Astrocyte (in vitro differentiated cells and primary cell): ENCODE measurements at regions not wholly inside any gene's neighbourhood (a gene's known extent, or its start where the extent isn't known, plus 50 kb on each side); places are given as distances from the start of the nearest gene placed in this dataset.

Experiments
- DNase-seq: peaks from one replicate; pipeline ENCODE4 v3.0.0-alpha.2; 2010; ENCODE audit warnings: low read depth
- FAIRE-seq: peaks from 2 replicates; lab custom pipeline; 2011; peaks lifted over from hg19 to GRCh38; lab: Jason Lieb, UNC
- H2AFZ ChIP-seq: 2 replicates; pipeline ENCODE4 v1.6.0; 2012; ENCODE audit warnings: low read depth, low read length, inconsistent platforms
- H3K27ac ChIP-seq: 2 replicates; pipeline ENCODE4 v1.5.1; 2011; ENCODE audit warnings: low read depth, low read length, inconsistent platforms
- H3K27me3 ChIP-seq: 2 replicates; pipeline ENCODE4 v1.6.0; 2011; ENCODE audit warnings: low read length, inconsistent platforms; ENCODE audit not compliant: insufficient read depth
- H3K36me3 ChIP-seq: 2 replicates; pipeline ENCODE4 v1.5.1; 2011; ENCODE audit warnings: low read length, inconsistent platforms; ENCODE audit not compliant: insufficient read depth
- H3K4me1 ChIP-seq: 2 replicates; pipeline ENCODE4 v1.5.1; 2011; ENCODE audit warnings: low read length, inconsistent platforms; ENCODE audit not compliant: insufficient read depth
- H3K4me2 ChIP-seq: 2 replicates; pipeline ENCODE4 v1.6.0; 2012; ENCODE audit warnings: low read length, inconsistent platforms
- H3K4me3 ChIP-seq: 2 replicates; pipeline ENCODE4 v1.5.1; 2011; ENCODE audit warnings: low read depth, mild to moderate bottlenecking, low read length, inconsistent platforms; ENCODE audit not compliant: insufficient read depth
- H3K79me2 ChIP-seq: 2 replicates; pipeline ENCODE4 v1.6.0; 2012; ENCODE audit warnings: mild to moderate bottlenecking, low read length, inconsistent platforms; ENCODE audit not compliant: insufficient read depth
- H3K9ac ChIP-seq: 2 replicates; pipeline ENCODE4 v1.6.0; 2012; ENCODE audit warnings: mild to moderate bottlenecking, low read length, inconsistent platforms
- H3K9me3 ChIP-seq: 2 replicates; pipeline ENCODE4 v1.5.1; 2012; ENCODE audit warnings: low read depth, mild to moderate bottlenecking, low read length, inconsistent platforms; ENCODE audit not compliant: insufficient read depth
- H4K20me1 ChIP-seq: 2 replicates; pipeline ENCODE4 v1.6.0; 2012; ENCODE audit warnings: low read length, inconsistent platforms; ENCODE audit not compliant: insufficient read depth
- H3K27ac Mint-ChIP-seq: one replicate; pipeline ENCODE4 v1.8.0; 2021; ENCODE audit warnings: mild to moderate bottlenecking, mixed read lengths; ENCODE audit not compliant: unreplicated experiment
- H3K27me3 Mint-ChIP-seq: one replicate; pipeline ENCODE4 v1.8.0; 2021; ENCODE audit warnings: low read depth, mixed read lengths; ENCODE audit not compliant: unreplicated experiment
- H3K36me3 Mint-ChIP-seq: one replicate; pipeline ENCODE4 v1.8.0; 2021; ENCODE audit warnings: low read depth, mixed read lengths; ENCODE audit not compliant: unreplicated experiment
- H3K4me1 Mint-ChIP-seq: one replicate; pipeline ENCODE4 v1.8.0; 2021; ENCODE audit warnings: low read depth, mixed read lengths; ENCODE audit not compliant: unreplicated experiment
- H3K4me3 Mint-ChIP-seq: one replicate; pipeline ENCODE4 v1.8.0; 2021; ENCODE audit warnings: mild to moderate bottlenecking, moderate library complexity, mixed read lengths; ENCODE audit not compliant: unreplicated experiment
- H3K9me3 Mint-ChIP-seq: one replicate; pipeline ENCODE4 v1.8.0; 2021; ENCODE audit warnings: mild to moderate bottlenecking, mixed read lengths; ENCODE audit not compliant: unreplicated experiment
- EZH2 ChIP-seq: IDR thresholded peaks from 2 replicates; pipeline ENCODE4 v1.6.1; 2012; ENCODE audit warnings: mild to moderate bottlenecking, low read length, inconsistent platforms; ENCODE audit not compliant: insufficient read depth
- TF ChIP-seq, protein P1 (sequence below): IDR thresholded peaks from 2 replicates; pipeline ENCODE4 v1.5.1; 2011; ENCODE audit warnings: low read depth, mild to moderate bottlenecking, inconsistent platforms, low read length, moderate library complexity; ENCODE audit not compliant: insufficient read depth

DNA sequence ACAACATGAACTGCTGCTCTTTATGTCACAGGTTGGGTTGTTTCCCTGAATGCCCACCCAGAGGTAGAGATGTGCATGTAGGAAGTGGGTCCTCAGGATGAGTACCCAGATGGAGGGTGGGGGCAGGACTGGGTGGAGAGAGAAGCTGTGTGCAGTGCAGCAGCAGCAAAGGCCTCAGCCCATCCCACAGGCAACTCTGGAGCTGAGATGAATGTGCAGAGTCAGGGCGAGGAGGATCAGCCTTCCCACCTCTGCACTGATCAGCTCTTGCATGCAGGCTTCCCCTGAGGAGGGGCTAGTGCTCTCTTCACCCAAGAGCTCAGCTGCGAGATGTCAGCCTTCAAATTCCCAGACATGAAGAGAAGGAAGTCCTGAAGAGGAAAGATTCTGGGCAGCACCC, 326.2 kb upstream of the RAB6C start:
- no peak for DNase-seq
- TF ChIP-seq EZH2: no peak
- TF ChIP-seq, protein P1, sequence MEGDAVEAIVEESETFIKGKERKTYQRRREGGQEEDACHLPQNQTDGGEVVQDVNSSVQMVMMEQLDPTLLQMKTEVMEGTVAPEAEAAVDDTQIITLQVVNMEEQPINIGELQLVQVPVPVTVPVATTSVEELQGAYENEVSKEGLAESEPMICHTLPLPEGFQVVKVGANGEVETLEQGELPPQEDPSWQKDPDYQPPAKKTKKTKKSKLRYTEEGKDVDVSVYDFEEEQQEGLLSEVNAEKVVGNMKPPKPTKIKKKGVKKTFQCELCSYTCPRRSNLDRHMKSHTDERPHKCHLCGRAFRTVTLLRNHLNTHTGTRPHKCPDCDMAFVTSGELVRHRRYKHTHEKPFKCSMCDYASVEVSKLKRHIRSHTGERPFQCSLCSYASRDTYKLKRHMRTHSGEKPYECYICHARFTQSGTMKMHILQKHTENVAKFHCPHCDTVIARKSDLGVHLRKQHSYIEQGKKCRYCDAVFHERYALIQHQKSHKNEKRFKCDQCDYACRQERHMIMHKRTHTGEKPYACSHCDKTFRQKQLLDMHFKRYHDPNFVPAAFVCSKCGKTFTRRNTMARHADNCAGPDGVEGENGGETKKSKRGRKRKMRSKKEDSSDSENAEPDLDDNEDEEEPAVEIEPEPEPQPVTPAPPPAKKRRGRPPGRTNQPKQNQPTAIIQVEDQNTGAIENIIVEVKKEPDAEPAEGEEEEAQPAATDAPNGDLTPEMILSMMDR: no peak
- Histone ChIP-seq H3K9ac (no peak overlapping the region), H3K4me3 (no peak overlapping the region), H3K79me2 (no peaks in the 10 kb centered on the region), H3K36me3 (no peaks in the 10 kb centered on the region), H3K27ac (no peak overlapping the region), H3K27me3 (no peaks in the 10 kb centered on the region), H3K4me2 (no peak overlapping the region), H4K20me1 (no peaks in the 10 kb centered on the region), H2AFZ (no peak overlapping the region), H3K9me3 (no peaks in the 10 kb centered on the region), H3K4me1 (no peaks in the 10 kb centered on the region)
- no peaks in the 10 kb centered on the region for H3K9me3 Mint-ChIP-seq
- no peaks in the 10 kb centered on the region for H3K36me3 Mint-ChIP-seq
- peaks cover 16% of the 10 kb centered on the region for H3K27me3 Mint-ChIP-seq
- no peak for FAIRE-seq
- H3K27ac Mint-ChIP-seq: no peak overlapping the region
- H3K4me3 Mint-ChIP-seq: no peak overlapping the region
- no peaks in the 10 kb centered on the region for H3K4me1 Mint-ChIP-seq

DNA sequence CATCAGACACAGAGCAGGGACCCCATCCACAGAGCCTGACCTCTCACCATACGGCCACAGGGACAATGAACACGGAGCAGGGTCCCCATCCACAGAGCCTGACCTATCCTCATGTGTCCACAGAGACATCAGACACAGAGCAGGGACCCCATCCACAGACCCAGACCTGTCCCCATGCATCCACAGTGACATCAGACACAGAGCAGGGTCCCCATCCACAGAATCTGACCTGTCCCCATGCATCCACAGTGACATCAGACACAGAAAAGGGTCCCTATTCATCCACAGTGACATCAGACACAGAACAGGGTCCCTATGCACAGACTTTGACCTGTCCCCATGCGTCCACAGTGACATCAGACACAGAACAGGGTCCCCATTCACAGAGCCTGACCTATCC, 325.1 kb upstream of the RAB6C start:
- H3K4me3 ChIP-seq: no peak overlapping the region
- no peaks in the 10 kb centered on the region for H3K79me2 ChIP-seq
- no peaks in the 10 kb centered on the region for H3K36me3 Mint-ChIP-seq
- DNase-seq (no peak), FAIRE-seq (no peak)
- no peak overlapping the region for H3K27ac Mint-ChIP-seq
- no peak overlapping the region for H2AFZ ChIP-seq
- no peak overlapping the region for H3K4me3 Mint-ChIP-seq
- no peaks in the 10 kb centered on the region for H3K4me1 Mint-ChIP-seq
- H3K4me1 ChIP-seq: no peaks in the 10 kb centered on the region
- H4K20me1 ChIP-seq: no peaks in the 10 kb centered on the region
- H3K27me3 ChIP-seq: no peaks in the 10 kb centered on the region
- no peaks in the 10 kb centered on the region for H3K36me3 ChIP-seq
- TF ChIP-seq EZH2: no peak
- TF ChIP-seq, protein P1: no peak
- H3K27me3 Mint-ChIP-seq: peaks cover 16% of the 10 kb centered on the region
- peaks cover 2% of the 10 kb centered on the region for H3K9me3 Mint-ChIP-seq
- H3K4me2 ChIP-seq: no peak overlapping the region
- no peak overlapping the region for H3K27ac ChIP-seq
- no peak overlapping the region for H3K9ac ChIP-seq
- H3K9me3 ChIP-seq: no peaks in the 10 kb centered on the region

DNA sequence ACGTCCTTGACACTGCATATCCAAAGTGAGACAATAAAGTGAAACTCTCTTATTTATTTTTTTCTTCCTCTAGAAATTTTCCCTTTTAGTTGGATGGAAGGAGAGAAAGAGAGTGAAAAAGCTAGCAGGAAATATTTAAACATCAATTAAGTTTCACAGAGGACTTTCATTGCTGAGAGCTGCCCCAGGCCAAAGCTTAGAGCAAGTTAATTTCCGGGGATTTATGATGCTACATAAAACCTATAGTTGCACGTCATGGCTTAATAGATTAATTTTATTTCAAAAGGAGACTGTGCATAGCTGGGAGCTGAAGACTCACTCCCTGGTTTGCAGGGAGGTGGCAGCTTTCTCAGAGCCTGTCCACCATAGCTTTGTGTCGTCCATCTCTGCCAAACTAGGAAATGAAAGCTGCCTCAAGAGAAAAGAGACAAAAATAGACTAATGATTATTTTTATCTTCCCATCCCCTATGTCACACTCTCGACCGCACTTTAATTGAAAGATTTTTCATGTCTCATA, 323.3 kb upstream of the RAB6C start:
- Mint-ChIP-seq H3K9me3 (peaks cover 2% of the 10 kb centered on the region), H3K27me3 (peaks cover 13% of the 10 kb centered on the region), H3K4me3 (no peak overlapping the region), H3K27ac (no peak overlapping the region), H3K36me3 (no peaks in the 10 kb centered on the region), H3K4me1 (no peaks in the 10 kb centered on the region)
- FAIRE-seq: no peak
- Histone ChIP-seq H4K20me1 (no peaks in the 10 kb centered on the region), H2AFZ (no peak overlapping the region), H3K9me3 (no peaks in the 10 kb centered on the region), H3K79me2 (no peaks in the 10 kb centered on the region), H3K4me3 (no peak overlapping the region), H3K27ac (no peak overlapping the region), H3K27me3 (no peaks in the 10 kb centered on the region), H3K4me1 (no peaks in the 10 kb centered on the region), H3K4me2 (no peak overlapping the region), H3K9ac (no peak overlapping the region), H3K36me3 (no peaks in the 10 kb centered on the region)
- DNase-seq: no peak
- TF ChIP-seq, protein P1: no peak
- no peak for TF ChIP-seq EZH2
